Skeletal muscle satellite cell (primary cell): ENCODE measurements at regions not wholly inside any gene's neighbourhood (a gene's known extent, or its start where the extent isn't known, plus 50 kb on each side); places are given as distances from the start of the nearest gene placed in this dataset.
"Not testable (repeated sequence)": the region's sequence is repeated elsewhere in the genome, so short reads cannot be mapped to it uniquely, and the experiment has no call there.

Source experiments
- H3K27me3 ChIP-seq: 2 replicates; pipeline ENCODE4 v1.7.0; 2013; ENCODE audit warnings: low read length; ENCODE audit not compliant: control insufficient read depth, insufficient read depth
- H3K36me3 ChIP-seq: 2 replicates; pipeline ENCODE4 v1.7.0; 2013; ENCODE audit warnings: mild to moderate bottlenecking, control low read depth, low read length; ENCODE audit not compliant: insufficient read depth
- H3K4me1 ChIP-seq: 2 replicates; pipeline ENCODE4 v1.7.0; 2013; ENCODE audit warnings: low read length; ENCODE audit not compliant: control insufficient read depth, insufficient read depth
- H3K4me2 ChIP-seq: 2 replicates; pipeline ENCODE4 v1.7.0; 2013; ENCODE audit warnings: mild to moderate bottlenecking, low read length
- H3K4me3 ChIP-seq: 2 replicates; pipeline ENCODE4 v1.7.0; 2013; ENCODE audit warnings: low read length
- H3K9ac ChIP-seq: 2 replicates; pipeline ENCODE4 v1.7.0; 2013; ENCODE audit warnings: mild to moderate bottlenecking, low read depth, low read length, moderate library complexity
- H3K9me3 ChIP-seq: replicated peaks from 2 replicates; pipeline ENCODE4 v1.7.0; 2013; ENCODE audit warnings: mild to moderate bottlenecking, control low read depth, low read length

DNA sequence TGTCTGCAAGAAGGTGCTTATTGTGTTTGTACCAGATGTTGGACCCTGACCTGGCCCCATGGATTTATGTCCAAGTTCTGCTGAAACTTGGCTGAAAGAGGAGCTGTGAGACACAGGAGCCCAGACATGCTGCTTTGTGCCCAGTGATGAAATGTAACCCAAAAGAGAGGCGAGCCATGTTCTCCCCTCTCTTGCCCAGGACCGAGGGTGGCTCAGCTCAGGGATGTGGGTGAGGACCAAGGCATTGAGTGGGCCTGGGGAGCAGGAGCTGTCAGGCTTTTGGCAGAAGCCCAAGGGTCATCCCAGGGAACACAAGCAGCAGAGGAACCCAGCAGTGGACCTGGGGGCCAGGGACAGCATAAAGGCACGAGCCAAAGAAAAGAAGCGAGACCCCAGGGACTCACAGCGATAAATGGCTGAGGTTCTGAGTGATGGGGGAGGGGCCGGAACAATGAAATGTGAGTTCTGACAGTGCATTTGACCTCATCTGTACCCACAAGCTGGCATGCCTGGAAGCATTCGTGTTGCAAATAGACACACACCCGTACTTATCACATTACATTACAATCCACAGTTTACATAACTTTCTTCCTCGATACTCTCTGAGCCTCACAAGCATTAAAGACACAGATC, 363.4 kb upstream of the JARID2 start:
- Histone ChIP-seq H3K27me3 (no peaks in the 10 kb centered on the region), H3K4me2 (peak overlapping the region; percentile 41), H3K4me1 (peaks cover 37% of the 10 kb centered on the region)

GRCh38 chr6:14883921-14884320, 361.9 kb upstream of the JARID2 start:
- Histone ChIP-seq H3K9me3 (no peaks in the 10 kb centered on the region), H3K27me3 (no peaks in the 10 kb centered on the region), H3K9ac (no peak overlapping the region), H3K36me3 (no peaks in the 10 kb centered on the region), H3K4me3 (no peak overlapping the region), H3K4me1 (peaks cover 31% of the 10 kb centered on the region), H3K4me2 (no peak overlapping the region)

More for the DNA sequence above, 363.4 kb upstream of the JARID2 start:
- H3K9ac ChIP-seq, result no peak overlapping the region
- no peak overlapping the region for H3K4me3 ChIP-seq
- H3K36me3 ChIP-seq, result no peaks in the 10 kb centered on the region
- H3K9me3 ChIP-seq, result no peaks in the 10 kb centered on the region

DNA sequence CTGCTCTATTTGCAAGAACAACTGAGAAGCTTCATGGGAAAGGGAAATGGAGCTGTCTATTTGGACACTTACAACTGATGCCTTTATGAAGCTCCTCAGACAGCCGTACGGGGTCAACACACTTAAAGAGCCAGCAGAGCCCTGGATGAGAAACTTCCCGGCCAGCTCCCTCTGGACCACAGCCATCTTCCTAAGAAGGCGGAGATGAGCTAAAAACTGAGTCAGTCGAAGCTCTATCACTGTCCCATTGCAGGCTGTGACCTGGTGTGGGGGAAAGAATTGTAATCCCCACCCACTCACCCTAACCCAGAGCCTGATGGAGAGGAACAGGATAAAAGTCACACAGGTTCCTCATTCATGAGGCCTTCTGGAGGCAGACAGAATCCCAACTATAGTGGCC, 360.4 kb upstream of the JARID2 start:
- H3K4me3 ChIP-seq, result no peak overlapping the region
- H3K9ac ChIP-seq, result no peak overlapping the region
- no peak overlapping the region for H3K4me2 ChIP-seq
- no peaks in the 10 kb centered on the region for H3K27me3 ChIP-seq
- no peaks in the 10 kb centered on the region for H3K36me3 ChIP-seq
- H3K4me1 ChIP-seq, result peaks cover 31% of the 10 kb centered on the region
- no peaks in the 10 kb centered on the region for H3K9me3 ChIP-seq

- no peak overlapping the region for H3K9ac ChIP-seq
- no peak overlapping the region for H3K4me2 ChIP-seq
- H3K4me1 ChIP-seq, result peaks cover 18% of the 10 kb centered on the region
- H3K27me3 ChIP-seq, result no peaks in the 10 kb centered on the region
- H3K36me3 ChIP-seq, result no peaks in the 10 kb centered on the region
- H3K9me3 ChIP-seq, result no peaks in the 10 kb centered on the region
- H3K4me3 ChIP-seq, result no peak overlapping the region
Observed at GRCh38 chr6:14887181-14887580, 358.7 kb upstream of the JARID2 start.

DNA sequence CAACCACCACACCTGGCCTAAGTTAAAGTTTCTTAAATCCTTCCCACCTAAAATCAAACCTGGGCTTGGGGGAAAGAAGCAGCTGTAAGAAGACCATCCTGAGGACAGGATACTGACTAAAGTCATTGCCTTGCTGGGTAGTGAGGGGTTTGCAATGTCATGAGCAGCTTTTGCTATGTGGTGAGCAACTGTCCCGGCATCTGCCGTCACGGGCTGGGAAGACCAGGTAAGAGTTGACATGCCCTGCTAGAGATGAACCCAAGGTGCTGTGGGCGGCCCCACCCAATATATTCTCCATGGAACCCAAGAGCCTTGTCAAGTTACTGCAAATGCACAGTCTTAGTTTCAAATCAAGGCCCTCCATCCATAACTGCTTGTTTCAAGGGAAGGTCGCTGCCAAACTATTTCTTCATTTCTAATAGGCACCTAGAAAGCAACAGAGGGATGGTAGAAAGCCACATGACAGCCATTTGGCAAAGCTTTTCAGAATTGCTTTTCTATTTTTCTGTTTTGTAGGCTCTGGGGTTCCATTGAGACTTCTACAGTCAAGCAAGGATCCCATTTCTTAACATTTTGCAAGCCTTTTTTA, 357.8 kb upstream of the JARID2 start:
- Histone ChIP-seq H3K4me3 (no peak overlapping the region), H3K9ac (no peak overlapping the region), H3K36me3 (no peaks in the 10 kb centered on the region), H3K4me2 (no peak overlapping the region), H3K9me3 (no peaks in the 10 kb centered on the region), H3K4me1 (peaks cover 9% of the 10 kb centered on the region), H3K27me3 (no peaks in the 10 kb centered on the region)

DNA sequence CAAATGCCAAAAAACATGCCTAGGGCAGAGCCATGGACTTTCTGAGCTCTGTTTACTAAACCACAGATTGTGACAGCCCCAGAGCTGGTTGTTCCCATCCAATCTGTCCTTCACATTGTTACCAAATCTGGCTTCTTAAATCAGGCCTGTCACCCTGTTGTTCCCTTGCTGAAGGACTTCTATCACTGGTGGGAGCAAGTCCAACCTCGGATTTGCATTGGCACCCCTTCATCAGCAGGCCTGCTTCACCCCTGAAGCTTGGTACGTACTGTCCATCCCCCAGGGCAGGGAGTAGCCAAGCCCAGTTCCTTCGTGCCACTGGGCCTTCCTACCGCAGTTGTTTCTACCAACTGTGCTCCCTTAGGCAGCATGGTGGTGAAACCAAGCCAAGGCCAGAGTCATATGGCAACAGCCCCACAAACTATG, 357.3 kb upstream of the JARID2 start:
- Histone ChIP-seq H3K4me3 (no peak overlapping the region), H3K4me1 (peaks cover 5% of the 10 kb centered on the region), H3K9ac (no peak overlapping the region), H3K4me2 (no peak overlapping the region), H3K9me3 (no peaks in the 10 kb centered on the region), H3K27me3 (no peaks in the 10 kb centered on the region), H3K36me3 (no peaks in the 10 kb centered on the region)

DNA sequence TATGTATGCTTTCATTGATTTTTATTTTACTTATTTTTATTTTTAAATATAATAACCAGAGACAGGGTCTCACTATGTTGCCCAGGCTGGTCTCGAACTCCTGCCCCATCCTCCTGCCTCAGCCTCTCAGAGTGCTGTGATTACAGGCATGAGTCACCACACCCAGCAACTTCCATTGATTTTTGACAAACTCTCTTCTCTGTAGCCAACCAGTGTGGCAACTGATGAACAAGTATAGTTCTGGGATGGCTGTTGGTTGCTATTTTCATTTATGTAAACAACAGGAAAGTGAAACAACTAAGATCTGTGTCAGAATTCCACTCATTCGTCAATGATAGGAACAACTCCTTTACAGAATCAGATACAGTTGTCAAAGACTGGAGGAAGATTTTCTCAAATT, 356.7 kb upstream of the JARID2 start:
- H3K36me3 ChIP-seq, result no peaks in the 10 kb centered on the region
- no peak overlapping the region for H3K4me2 ChIP-seq
- no peaks in the 10 kb centered on the region for H3K27me3 ChIP-seq
- no peaks in the 10 kb centered on the region for H3K9me3 ChIP-seq
- H3K9ac ChIP-seq, result no peak overlapping the region
- H3K4me3 ChIP-seq, result no peak overlapping the region
- no peaks in the 10 kb centered on the region for H3K4me1 ChIP-seq

- Histone ChIP-seq H3K36me3 (no peaks in the 10 kb centered on the region), H3K4me3 (no peak overlapping the region), H3K27me3 (no peaks in the 10 kb centered on the region), H3K4me1 (no peaks in the 10 kb centered on the region), H3K9me3 (no peaks in the 10 kb centered on the region), H3K4me2 (no peak overlapping the region), H3K9ac (no peak overlapping the region)
Observed at GRCh38 chr6:14889611-14890593, 356.0 kb upstream of the JARID2 start.

DNA sequence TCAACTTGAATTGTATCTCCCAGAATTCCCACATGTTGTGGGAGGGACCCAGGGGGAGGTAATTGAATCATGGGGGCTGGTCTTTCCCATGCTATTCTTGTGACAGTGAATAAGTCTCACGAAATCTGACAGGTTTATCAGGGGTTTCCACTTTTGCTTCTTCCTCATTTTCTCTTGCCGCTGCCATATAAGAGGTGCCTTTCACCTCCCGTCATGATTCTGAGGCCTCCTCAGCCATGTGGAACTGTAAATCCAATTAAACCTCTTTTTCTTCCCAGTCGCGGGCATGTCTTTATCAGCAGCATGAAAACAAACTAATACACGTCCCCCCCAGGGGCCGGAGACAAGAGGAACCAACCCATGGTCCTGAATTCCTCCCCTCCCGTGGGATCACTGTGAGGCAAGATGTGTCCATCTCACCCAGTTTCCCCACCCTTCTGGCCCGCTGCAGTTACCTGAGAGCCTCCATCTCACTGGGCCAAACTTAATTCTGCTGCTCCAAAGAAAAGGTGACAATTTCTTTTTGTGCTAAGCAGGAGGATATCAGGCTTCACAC, 354.0 kb upstream of the JARID2 start:
- H3K9me3 ChIP-seq, H3K4me1 ChIP-seq, H3K27me3 ChIP-seq, H3K36me3 ChIP-seq, H3K9ac ChIP-seq, H3K4me3 ChIP-seq, H3K4me2 ChIP-seq: not testable (repeated sequence)

DNA sequence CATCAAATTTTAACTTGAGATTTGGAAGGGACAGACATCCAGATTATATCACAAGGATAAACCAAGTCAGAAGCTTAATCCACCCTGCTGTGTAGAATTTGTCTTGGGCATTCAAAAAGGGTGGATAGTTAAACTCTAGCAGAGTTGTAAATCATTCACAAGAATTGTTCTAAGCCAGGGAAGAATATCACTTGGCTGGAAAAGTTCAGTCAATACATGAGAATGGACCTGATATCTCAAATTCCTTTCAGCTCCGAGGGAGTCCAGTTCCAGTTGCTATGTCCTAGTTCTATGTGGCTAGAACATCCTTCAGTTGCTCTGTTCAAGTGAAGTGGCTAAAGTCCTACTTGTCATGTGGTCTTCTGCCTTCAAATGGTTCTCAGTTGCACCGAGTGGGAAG, 351.8 kb upstream of the JARID2 start:
- H3K36me3 ChIP-seq, result no peaks in the 10 kb centered on the region
- no peaks in the 10 kb centered on the region for H3K27me3 ChIP-seq
- H3K4me1 ChIP-seq, result no peaks in the 10 kb centered on the region
- no peak overlapping the region for H3K9ac ChIP-seq
- no peak overlapping the region for H3K4me2 ChIP-seq
- H3K4me3 ChIP-seq, result no peak overlapping the region
- no peaks in the 10 kb centered on the region for H3K9me3 ChIP-seq

DNA sequence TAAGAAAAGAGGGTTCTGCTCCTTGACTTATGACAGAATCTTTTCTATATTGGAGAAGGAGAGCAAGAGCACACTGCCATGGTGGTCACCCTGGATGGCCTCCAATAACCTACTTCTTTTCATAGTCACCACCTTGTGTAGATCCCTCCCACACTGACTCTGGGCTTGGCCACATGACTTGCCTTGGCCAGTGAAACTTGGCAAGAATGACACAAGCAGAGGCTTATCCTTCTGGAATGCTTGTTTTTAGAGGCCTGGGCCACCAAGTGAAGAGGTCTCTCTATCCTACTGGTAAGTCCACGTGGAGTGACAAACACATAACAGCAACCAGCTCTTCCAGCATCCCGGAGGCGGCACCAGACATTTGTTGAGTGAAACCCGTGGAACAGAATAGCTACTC, 349.4 kb upstream of the JARID2 start:
- Histone ChIP-seq H3K9ac (no peak overlapping the region), H3K36me3 (no peaks in the 10 kb centered on the region), H3K4me3 (no peak overlapping the region), H3K9me3 (no peaks in the 10 kb centered on the region), H3K27me3 (no peaks in the 10 kb centered on the region), H3K4me1 (no peaks in the 10 kb centered on the region), H3K4me2 (no peak overlapping the region)
